ENCODE measurements at regions not wholly inside any gene's neighbourhood (a gene's known extent, or its start where the extent isn't known, plus 50 kb on each side); places are given as distances from the start of the nearest gene placed in this dataset.
"Not testable (repeated sequence)": the region's sequence is repeated elsewhere in the genome, so short reads cannot be mapped to it uniquely, and the experiment has no call there.

DNA sequence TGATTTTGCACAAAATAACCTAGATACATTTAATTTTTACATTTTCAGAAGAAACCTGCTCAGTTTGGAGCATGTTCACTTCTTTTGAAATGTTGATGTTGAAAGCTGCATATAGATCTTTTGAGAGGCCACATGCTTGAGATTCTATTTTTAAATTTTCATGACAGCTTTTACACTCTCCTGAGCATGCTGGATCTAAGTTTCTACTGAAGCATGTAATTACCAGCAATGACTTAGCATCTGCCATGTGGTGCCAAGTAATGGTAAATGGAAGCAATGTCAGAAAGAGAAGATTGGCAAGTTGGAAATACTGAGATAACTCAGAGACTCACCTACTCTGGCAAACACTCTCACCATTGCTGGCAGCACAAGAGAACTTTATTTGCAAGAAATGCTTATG is 310.6 kb downstream of the NSUN3 start:
- Histone ChIP-seq H3K4me3 (replicated peaks in 1 of 3) (no peak overlapping the region), H3K27ac (no peak overlapping the region), H3K36me3 (no peaks in the 10 kb centered on the region), H3K9me3 (no peaks in the 10 kb centered on the region), H3K4me1 (no peaks in the 10 kb centered on the region), H3K27me3 (no peaks in the 10 kb centered on the region)
- intact Hi-C loops (cut with DNase I): no loop called here
- TF ChIP-seq, protein P1, sequence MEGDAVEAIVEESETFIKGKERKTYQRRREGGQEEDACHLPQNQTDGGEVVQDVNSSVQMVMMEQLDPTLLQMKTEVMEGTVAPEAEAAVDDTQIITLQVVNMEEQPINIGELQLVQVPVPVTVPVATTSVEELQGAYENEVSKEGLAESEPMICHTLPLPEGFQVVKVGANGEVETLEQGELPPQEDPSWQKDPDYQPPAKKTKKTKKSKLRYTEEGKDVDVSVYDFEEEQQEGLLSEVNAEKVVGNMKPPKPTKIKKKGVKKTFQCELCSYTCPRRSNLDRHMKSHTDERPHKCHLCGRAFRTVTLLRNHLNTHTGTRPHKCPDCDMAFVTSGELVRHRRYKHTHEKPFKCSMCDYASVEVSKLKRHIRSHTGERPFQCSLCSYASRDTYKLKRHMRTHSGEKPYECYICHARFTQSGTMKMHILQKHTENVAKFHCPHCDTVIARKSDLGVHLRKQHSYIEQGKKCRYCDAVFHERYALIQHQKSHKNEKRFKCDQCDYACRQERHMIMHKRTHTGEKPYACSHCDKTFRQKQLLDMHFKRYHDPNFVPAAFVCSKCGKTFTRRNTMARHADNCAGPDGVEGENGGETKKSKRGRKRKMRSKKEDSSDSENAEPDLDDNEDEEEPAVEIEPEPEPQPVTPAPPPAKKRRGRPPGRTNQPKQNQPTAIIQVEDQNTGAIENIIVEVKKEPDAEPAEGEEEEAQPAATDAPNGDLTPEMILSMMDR (IDR thresholded peaks at IDR 0.05): no peak
- no peak for TF ChIP-seq POLR2A (IDR thresholded peaks at IDR 0.05)
- DNase-seq: no peak

DNA sequence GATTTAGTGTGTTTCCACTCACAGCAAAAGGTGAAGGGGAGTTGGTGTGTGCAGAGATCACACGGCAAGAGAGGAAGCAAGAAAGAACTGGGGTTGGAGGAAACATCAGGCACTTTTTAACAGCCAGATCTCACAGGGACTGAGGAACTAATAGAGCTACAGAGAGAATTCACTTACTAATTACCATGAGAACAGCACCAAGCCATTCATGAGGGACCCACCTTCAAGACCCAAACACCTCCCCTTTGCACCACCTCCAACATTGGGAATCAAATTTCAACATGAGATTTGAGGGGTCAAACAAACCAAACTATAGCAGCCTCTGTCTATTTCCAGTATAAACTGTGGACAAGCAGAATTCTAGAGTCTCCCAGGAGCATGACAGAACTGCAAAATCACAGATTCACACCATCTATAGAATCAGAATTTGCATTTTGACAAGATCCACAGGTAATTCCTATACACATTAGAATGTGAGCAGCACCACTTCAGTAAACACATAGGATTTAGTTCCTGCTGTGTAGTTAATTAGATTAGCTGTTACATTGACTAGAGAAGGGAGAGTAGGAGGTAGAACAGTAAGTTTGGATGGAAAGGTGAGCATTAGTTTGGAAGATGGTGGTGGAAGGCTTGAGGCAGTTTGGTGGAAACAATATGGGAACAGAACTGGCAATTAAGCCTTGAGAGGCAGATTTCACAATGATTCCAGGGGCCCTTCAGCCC is 311.7 kb downstream of the NSUN3 start:
- 50 to 54% methylated on average over 1 of the region's 1 CpG for WGBS, 2 donors
- Histone ChIP-seq H3K4me1 (no peaks in the 10 kb centered on the region), H3K27me3 (no peaks in the 10 kb centered on the region), H3K9me3 (no peaks in the 10 kb centered on the region), H3K4me3 (replicated peaks in 1 of 3) (no peak overlapping the region), H3K36me3 (no peaks in the 10 kb centered on the region), H3K27ac (no peak overlapping the region)
- intact Hi-C loops (cut with DNase I): no loop called here
- no peak for TF ChIP-seq POLR2A (IDR thresholded peaks at IDR 0.05)
- TF ChIP-seq, protein P1 (IDR thresholded peaks at IDR 0.05): no peak
- DNase-seq: no peak

DNA sequence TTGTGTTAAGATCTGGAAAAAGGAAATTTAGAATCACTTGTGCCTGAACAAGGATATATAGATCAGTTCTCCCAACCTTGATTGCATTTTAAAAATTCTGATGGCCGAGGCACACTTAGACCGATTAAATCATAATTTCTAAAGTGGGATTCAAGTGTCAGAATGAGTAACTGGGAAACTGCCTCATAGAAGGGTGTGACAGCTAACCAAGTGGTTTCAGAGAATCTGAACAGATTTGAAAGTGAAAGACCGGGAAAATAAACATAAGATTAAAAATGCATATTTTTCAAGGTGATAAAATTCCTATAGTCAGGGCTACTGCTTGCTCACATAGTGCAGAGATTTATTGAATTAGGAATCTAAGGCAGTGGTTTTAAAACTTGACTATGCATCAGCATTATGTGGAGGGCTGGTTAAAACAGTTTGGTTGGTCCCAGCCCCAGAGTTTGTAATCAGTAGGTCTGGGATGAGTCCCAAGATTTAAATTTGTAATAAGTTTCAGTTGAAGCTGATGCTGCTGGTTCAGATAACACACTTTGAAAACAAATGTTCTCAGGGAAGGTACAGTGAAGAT is 314.3 kb downstream of the NSUN3 start:
- DNase-seq; H3K4me1 ChIP-seq; H3K27ac ChIP-seq; H3K9me3 ChIP-seq; intact Hi-C loops (cut with DNase I); H3K4me3 ChIP-seq (replicated peaks in 1 of 3); H3K36me3 ChIP-seq; H3K27me3 ChIP-seq: not testable (repeated sequence)
- 81 to 83% methylated on average over 3 of the region's 3 CpGs for WGBS, 2 donors

DNA sequence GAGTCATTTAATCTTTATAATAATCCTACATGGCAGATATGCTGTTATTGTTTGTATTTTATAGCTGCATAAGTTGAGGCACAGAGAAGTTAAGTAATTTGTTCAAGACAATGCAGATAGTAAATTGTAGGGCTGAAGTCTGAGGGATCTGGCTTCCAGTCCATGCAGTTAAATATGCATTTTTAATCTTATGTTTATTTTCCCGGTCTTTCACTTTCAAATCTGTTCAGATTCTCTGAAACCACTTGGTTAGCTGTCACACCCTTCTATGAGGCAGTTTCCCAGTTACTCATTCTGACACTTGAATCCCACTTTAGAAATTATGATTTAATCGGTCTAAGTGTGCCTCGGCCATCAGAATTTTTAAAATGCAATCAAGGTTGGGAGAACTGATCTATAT is 315.0 kb downstream of the NSUN3 start:
- intact Hi-C loops (cut with DNase I); H3K9me3 ChIP-seq; H3K36me3 ChIP-seq; DNase-seq; H3K4me1 ChIP-seq; H3K27ac ChIP-seq; H3K4me3 ChIP-seq (replicated peaks in 1 of 3); H3K27me3 ChIP-seq: not testable (repeated sequence)
- WGBS, 2 donors: 81 to 93% methylated on average over 3 of the region's 3 CpGs

DNA sequence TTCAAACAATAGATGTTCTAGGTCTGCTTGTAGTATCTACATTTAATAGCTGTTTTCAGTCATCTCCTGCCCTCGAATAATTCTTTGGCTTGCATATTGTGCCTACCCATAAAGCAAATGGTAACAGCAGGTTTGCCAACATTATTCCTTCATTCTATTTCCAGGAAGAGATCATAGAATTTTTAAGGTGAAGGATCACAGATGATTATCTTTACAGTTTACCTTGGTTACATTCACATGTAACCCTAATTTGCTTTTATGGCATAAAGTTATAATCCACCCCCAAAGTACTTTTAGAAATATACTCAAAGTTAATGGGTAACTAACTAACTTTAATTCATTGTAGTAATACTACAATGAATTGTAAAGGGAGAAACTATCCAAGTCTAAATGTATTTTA is 315.5 kb downstream of the NSUN3 start:
- Histone ChIP-seq H3K36me3 (no peaks in the 10 kb centered on the region), H3K9me3 (no peaks in the 10 kb centered on the region)

DNA sequence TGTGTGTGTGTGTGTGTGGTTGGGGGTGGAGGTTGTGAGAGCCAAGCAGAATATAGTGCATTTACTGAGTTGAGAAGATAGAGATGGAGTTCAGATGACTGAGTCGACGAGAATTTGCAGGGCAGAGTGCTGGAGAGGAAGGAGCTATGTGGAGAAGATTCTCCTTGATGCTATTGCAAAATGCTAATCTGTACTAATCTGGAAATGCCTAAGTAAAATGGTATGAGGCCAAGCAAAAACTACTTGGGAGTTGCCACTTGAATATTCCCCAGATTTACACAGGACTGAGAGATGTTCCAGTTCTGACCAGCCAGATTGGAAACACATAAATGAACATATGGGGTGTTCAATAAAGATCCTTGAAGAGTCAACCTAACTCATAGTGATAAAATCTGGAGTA is 316.4 kb downstream of the NSUN3 start:
- Histone ChIP-seq H3K36me3 (no peaks in the 10 kb centered on the region), H3K27ac (no peak overlapping the region), H3K4me3 (replicated peaks in 1 of 3) (no peak overlapping the region), H3K9me3 (no peaks in the 10 kb centered on the region), H3K27me3 (no peaks in the 10 kb centered on the region), H3K4me1 (no peaks in the 10 kb centered on the region)
- 86 to 89% methylated on average over 2 of the region's 2 CpGs for WGBS, 2 donors
- TF ChIP-seq POLR2A (IDR thresholded peaks at IDR 0.05): no peak
- TF ChIP-seq, protein P1 (IDR thresholded peaks at IDR 0.05): no peak
- DNase-seq: no peak
- intact Hi-C loops (cut with DNase I): no loop called here

More for the DNA sequence above, 315.5 kb downstream of the NSUN3 start:
- no peak overlapping the region for H3K4me3 ChIP-seq (replicated peaks in 1 of 3)
- no peaks in the 10 kb centered on the region for H3K4me1 ChIP-seq
- H3K27ac ChIP-seq: no peak overlapping the region
- 89% methylated on average over 1 of the region's 1 CpG for WGBS, 2 donors
- no peaks in the 10 kb centered on the region for H3K27me3 ChIP-seq
- no peak for DNase-seq
- intact Hi-C loops (cut with DNase I): no loop called here
- TF ChIP-seq, protein P1 (IDR thresholded peaks at IDR 0.05): no peak
- no peak for TF ChIP-seq POLR2A (IDR thresholded peaks at IDR 0.05)
